GM21786 (cell line): ENCODE measurements at regions not wholly inside any gene's neighbourhood (a gene's known extent, or its start where the extent isn't known, plus 50 kb on each side); places are given as distances from the start of the nearest gene placed in this dataset.
A peak's percentile ranks its signal among the peaks of the same experiment; 100 is the strongest.
"Not testable (repeated sequence)": the region's sequence is repeated elsewhere in the genome, so short reads cannot be mapped to it uniquely, and the experiment has no call there.

Experiments
- ATAC-seq: cut with Tn5 transposase; IDR thresholded peaks from one replicate; pipeline ENCODE4 v1.9.1; 2021; ENCODE audit not compliant: unreplicated experiment

DNA sequence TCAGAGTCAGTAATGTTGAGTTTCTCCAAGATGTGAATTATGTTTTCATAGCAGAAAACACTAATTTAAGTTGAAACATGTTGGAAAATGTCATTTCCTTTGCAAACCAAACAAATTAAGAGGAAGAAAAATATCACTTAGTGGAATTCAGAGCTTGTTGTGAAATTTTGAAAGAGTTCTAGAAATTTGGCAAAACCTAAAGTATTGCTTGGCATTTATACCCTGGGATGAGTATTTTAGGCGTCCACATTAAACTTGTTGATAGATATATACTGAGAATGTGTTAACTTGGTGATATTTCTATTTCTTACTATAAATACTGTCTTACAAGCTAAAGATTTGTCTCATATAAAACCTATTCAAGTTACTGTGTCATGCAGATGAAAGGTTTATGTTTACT lies 335.2 kb downstream of the NSUN3 start:
- no peak for ATAC-seq

GRCh38 chr3:94401466-94401865 lies 338.6 kb downstream of the NSUN3 start:
- ATAC-seq = no peak

DNA sequence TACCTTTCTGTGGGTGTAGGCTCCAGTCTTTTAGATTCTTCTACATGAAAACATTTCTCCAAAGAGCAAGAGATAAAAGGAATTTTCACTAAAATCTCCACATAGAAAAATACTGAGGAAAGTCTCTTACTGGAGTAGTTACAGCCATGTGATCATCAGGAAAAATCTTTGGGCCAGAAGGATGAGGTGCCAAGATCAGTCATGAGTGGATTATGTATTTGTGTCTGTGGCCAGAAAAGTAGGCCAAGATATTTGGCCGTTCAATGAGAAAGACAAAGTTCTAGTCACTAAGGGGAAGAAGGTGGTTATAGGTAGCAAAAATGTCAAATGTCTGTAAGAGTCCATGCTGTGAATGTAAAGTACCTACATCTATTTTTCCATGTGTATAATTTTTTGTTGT lies 339.3 kb downstream of the NSUN3 start:
- no peak for ATAC-seq

DNA sequence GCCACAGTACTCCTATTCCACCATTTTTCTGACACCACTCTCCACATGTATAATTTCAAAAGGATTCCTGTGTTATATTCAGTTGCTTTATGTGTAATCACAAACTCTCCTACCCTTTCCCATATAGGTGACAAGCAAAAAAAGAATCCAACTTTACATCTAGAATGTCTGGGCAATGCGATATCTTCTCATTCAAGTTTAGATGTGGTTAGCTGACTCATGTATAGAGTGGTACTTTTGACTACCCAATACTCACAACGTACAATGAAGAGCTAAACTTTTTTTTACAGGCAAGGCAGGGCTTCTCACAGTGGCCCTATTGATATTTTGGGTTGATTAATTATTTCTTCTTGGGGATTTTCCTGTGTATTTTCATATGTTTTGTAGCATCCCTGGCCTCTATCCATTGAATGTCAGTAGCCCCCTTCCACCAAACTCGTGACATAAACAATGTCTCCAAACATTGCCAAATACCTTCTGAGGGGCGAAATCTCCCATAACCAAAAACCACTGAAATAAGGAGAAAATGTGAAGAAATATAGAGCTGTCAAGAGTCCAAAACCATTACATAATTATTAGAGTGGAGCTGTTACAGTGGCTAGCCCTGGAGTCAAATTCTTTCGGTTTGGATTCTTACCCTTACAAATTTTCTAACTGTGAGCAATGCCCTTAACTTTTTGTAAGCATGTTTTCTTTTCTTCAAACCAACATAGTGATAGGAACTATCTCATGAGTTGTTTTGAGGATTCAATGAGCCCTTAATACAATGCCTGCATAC lies 342.6 kb downstream of the NSUN3 start:
- peak; percentile 81 for ATAC-seq

- ATAC-seq = no peak
Measured at GRCh38 chr3:94406595-94406994, 343.7 kb downstream of the NSUN3 start.

DNA sequence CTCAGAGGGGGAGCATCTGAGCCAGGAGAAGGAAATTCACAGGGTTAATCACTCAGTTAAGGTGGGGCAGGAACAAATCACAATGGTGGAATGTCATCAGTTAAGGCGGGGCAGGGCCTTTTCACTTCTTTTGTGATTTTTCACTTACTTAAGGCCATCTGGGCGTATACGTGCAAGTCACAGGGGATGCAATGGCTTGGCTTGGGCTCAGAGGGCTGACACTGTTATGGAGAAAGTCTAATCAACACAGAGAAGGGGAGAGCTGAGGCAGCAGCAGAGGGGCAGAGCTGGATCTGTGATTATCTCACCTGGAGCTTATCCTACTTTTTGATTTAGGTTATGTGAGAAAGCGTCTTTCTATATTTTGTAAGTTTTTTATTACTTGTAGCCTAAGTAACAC lies 350.1 kb downstream of the NSUN3 start:
- ATAC-seq = not testable (repeated sequence)

- ATAC-seq = no peak
Measured at GRCh38 chr3:94413336-94414108, 350.7 kb downstream of the NSUN3 start.

GRCh38 chr3:94414418-94414817 lies 351.6 kb downstream of the NSUN3 start:
- ATAC-seq = no peak

- no peak for ATAC-seq
Measured at GRCh38 chr3:94416768-94417167, 353.9 kb downstream of the NSUN3 start.

GRCh38 chr3:94417963-94418455 lies 355.1 kb downstream of the NSUN3 start:
- ATAC-seq = no peak

GRCh38 chr3:94420931-94421330 lies 358.1 kb downstream of the NSUN3 start:
- no peak for ATAC-seq

GRCh38 chr3:94423578-94423977 lies 360.7 kb downstream of the NSUN3 start:
- no peak for ATAC-seq

DNA sequence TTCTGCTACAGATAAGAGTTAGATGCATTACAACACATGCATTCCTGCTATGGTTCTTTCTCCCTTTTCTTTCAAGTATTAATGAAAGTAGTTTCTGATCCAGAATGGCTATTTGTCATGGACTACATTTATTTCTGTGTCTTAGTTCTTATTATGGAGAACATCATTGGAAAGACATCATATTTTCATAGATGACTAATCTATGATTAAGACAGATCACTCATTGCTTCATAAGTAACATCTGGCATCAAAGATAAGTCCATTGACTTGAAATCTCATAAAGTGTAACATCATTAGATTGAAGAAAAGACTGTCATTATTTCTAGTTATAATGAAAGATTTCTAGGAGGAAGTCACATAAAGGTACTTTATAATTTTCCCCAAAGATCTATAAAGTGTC lies 366.7 kb downstream of the NSUN3 start:
- ATAC-seq = no peak

DNA sequence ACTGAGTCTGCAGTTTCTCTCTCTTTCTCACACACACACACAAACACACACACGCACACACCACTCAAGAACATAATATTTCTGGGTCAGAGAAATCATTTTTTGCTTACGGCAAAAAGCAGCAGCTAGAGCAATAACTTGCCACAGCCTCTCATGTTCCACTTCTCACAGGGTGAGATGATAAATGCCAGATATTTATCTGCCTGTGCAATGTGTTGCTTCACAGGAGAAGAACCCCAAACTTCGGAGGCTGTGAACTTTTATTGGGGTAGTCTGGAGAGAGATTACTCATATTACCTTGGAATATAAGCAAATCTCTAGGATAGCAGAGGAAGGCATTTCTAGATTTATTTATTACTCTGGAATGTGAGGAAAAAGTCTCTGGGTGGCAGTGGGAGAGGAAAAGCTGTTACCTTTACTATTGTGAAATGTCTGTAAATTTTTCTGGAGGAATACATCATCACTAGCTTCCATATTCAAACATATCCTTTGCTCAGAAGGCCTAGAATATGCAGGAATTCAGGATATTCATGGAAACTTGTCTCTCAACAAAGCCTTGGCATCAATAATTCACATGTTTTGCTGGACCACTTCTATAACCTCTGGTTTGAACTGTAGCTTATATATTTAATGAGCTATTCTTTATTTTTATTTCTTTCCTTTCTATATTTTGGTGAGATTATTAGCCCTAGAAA lies 369.2 kb downstream of the NSUN3 start:
- no peak for ATAC-seq

DNA sequence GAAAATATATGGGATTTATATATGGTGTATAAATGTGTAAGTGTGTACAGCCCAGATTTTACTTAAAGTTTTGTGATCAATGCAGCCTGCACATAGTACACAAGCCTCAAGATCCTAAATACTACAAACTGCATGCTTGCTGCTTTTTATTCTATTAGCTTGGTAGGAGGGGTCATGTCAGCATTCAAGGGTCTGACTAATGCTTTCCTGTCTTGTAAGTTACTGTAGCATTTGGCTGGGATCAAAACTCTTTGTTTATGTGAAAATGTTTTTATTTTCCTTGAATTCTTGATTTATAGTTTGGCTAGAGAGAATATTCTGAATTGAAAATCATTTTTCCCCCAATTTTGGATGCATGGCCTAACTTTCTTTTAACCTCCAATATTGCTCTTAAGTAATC lies 370.9 kb downstream of the NSUN3 start:
- ATAC-seq = no peak

DNA sequence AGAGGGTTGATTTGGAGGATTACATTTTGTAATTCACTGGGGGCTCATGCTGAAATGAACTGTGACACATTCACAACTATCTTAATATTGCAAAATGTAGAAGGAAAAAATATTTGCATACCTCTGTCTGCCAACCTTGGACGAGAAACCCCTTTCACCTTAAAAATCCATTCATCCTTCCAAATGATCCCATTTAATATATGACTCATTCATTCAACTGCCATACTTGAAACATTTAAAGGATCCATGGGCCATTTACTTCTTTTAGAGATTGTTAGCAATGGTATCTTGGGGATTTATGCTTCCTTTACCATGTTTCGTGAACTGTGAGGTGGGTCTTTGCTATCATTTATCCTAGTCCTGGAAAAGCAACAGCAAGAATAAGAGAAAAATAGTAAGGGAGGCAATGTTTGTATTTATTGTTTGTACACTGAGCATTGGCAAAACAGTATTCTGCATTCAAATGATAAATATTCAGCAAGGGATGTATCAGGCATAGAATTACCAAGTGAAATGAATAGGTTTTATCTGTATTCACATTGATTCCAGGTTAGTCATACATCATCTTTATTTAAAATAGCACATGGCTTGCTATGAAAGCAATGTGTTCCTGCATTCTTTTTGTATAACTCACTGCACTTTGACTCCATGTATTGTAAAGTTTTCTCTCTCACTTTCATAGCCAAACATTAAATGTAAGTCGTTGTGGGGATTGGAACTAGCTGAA lies 378.1 kb downstream of the NSUN3 start:
- no peak for ATAC-seq

DNA sequence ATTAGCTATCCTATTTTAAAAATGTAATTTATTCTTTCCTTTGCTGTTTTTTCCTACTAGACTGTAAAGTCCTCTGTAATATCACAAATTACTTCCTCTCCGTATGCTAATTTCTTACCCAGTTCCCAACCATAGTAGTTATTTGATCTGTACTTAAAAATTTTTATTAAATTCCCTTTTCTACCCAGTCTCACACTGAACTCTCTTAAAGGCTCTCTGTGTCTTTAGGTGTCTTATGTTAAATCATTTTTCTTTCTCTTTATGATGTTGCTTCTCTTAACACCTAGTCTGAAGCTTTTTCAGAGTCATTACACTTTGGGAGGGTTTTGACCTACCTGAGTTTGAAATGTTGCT lies 378.6 kb downstream of the NSUN3 start:
- ATAC-seq = no peak

GRCh38 chr3:94453864-94454263 lies 391.0 kb downstream of the NSUN3 start:
- no peak for ATAC-seq

GRCh38 chr3:94459167-94459566 lies 396.3 kb downstream of the NSUN3 start:
- ATAC-seq = no peak

DNA sequence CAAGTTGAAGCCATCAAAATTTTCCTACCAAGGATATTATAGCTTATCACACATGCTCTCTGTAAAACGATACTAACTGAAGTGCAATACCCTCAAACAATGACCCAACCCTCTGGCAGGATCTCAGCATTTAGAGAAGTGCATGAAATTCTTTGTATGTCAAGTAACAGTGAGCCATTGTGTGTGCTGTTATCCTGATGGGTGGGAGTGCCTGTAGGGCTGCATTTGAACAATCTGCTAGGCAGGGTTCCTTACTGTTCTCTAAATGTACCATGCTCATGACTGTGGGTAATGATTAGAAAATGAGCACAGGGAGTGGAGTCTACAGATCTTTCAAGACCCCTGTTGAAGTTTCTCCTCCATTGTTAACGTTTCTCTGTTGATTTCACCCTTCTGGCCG lies 398.1 kb downstream of the NSUN3 start:
- ATAC-seq = no peak

DNA sequence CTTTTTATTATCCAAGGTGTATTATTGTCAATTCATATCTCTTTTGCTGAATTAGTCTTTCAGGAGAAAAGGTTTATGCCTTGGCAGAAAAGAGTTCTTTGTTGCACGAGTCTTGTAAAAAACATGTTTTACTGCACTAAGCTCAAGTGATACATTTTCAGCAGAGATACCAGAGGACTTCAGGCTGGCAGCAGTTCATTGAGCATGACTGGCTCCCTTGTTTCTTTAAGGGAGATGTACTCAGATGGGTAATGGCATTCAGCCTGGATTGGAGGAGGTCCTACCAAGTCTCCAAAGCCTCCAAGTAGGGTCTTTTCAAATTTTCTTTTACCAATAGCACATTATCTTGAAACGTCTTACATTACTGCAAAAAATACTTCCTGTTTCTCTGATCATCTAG lies 400.1 kb downstream of the NSUN3 start:
- no peak for ATAC-seq
